ENCODE measurements at regions not wholly inside any gene's neighbourhood (a gene's known extent, or its start where the extent isn't known, plus 50 kb on each side); places are given as distances from the start of the nearest gene placed in this dataset.

- ATAC-seq = no peak
Measured at GRCh38 chr5:43840424-43841125, 237.6 kb downstream of the NNT start.

GRCh38 chr5:43839218-43839617 lies 236.2 kb downstream of the NNT start:
- no peak for TF ChIP-seq TCF4 (CRISPR knock-in tag; IDR thresholded peaks at IDR 0.05; ENCODE audit: borderline replicate concordance)
- TF ChIP-seq OSR1 (CRISPR knock-in tag; IDR thresholded peaks at IDR 0.05) = no peak
- no peak for TF ChIP-seq BACH2 (CRISPR knock-in tag; IDR thresholded peaks at IDR 0.05; ENCODE audit: borderline replicate concordance)
- TF ChIP-seq CSRNP3 (CRISPR knock-in tag; IDR thresholded peaks at IDR 0.05) = no peak
- TF ChIP-seq POU6F1 (CRISPR knock-in tag; IDR thresholded peaks at IDR 0.05; ENCODE audit: borderline replicate concordance, low read depth) = no peak
- no peak for TF ChIP-seq CREB5 (CRISPR knock-in tag; IDR thresholded peaks at IDR 0.05; ENCODE audit: low read depth)
- TF ChIP-seq ZNF8 (CRISPR knock-in tag; IDR thresholded peaks at IDR 0.05) = no peak
- no peak for TF ChIP-seq ZC3H10 (CRISPR knock-in tag; IDR thresholded peaks at IDR 0.05)
- no peak for TF ChIP-seq ZNF565 (CRISPR knock-in tag; conservative IDR thresholded peaks at IDR 0.05; ENCODE audit: low read depth)
- TF ChIP-seq GLIS3 (CRISPR knock-in tag; IDR thresholded peaks at IDR 0.05) = no peak
- TF ChIP-seq CSDC2 (CRISPR knock-in tag; IDR thresholded peaks at IDR 0.05) = no peak
- no peak for TF ChIP-seq ISL1 (CRISPR knock-in tag; IDR thresholded peaks at IDR 0.05)
- ATAC-seq = no peak

More at GRCh38 chr5:43840424-43841125, 237.6 kb downstream of the NNT start:
- TF ChIP-seq ZC3H10 (CRISPR knock-in tag; IDR thresholded peaks at IDR 0.05) (no peak), TCF4 (CRISPR knock-in tag; IDR thresholded peaks at IDR 0.05; ENCODE audit: borderline replicate concordance) (no peak), GLIS3 (CRISPR knock-in tag; IDR thresholded peaks at IDR 0.05) (no peak)

- ATAC-seq = no peak
- no peak for TF ChIP-seq ZFP30 (CRISPR knock-in tag; IDR thresholded peaks at IDR 0.05)
- no peak for TF ChIP-seq TCF4 (CRISPR knock-in tag; IDR thresholded peaks at IDR 0.05; ENCODE audit: borderline replicate concordance)
- no peak for TF ChIP-seq PPARA (CRISPR knock-in tag; IDR thresholded peaks at IDR 0.05; ENCODE audit: borderline replicate concordance)
- TF ChIP-seq ZNF565 (CRISPR knock-in tag; conservative IDR thresholded peaks at IDR 0.05; ENCODE audit: low read depth) = no peak
- TF ChIP-seq TOX (CRISPR knock-in tag; IDR thresholded peaks at IDR 0.05; ENCODE audit: borderline replicate concordance) = no peak
- TF ChIP-seq SNAI2 (CRISPR knock-in tag; IDR thresholded peaks at IDR 0.05) = no peak
- TF ChIP-seq PATZ1 (CRISPR knock-in tag; IDR thresholded peaks at IDR 0.05; ENCODE audit: borderline replicate concordance) = no peak
- no peak for TF ChIP-seq POU6F1 (CRISPR knock-in tag; IDR thresholded peaks at IDR 0.05; ENCODE audit: borderline replicate concordance, low read depth)
- no peak for TF ChIP-seq ZC3H10 (CRISPR knock-in tag; IDR thresholded peaks at IDR 0.05)
- no peak for TF ChIP-seq OSR1 (CRISPR knock-in tag; IDR thresholded peaks at IDR 0.05)
- TF ChIP-seq CSDC2 (CRISPR knock-in tag; IDR thresholded peaks at IDR 0.05) = no peak
- TF ChIP-seq ARNTL (CRISPR knock-in tag; IDR thresholded peaks at IDR 0.05; ENCODE audit: borderline replicate concordance, low read depth) = no peak
- no peak for TF ChIP-seq BACH2 (CRISPR knock-in tag; IDR thresholded peaks at IDR 0.05; ENCODE audit: borderline replicate concordance)
- no peak for TF ChIP-seq ESRRG (CRISPR knock-in tag; IDR thresholded peaks at IDR 0.05)
Measured at GRCh38 chr5:43837996-43838395, 235.0 kb downstream of the NNT start.

GRCh38 chr5:43837091-43837490 lies 234.1 kb downstream of the NNT start:
- ATAC-seq = no peak
- no peak for TF ChIP-seq BACH2 (CRISPR knock-in tag; IDR thresholded peaks at IDR 0.05; ENCODE audit: borderline replicate concordance)
- no peak for TF ChIP-seq GLIS3 (CRISPR knock-in tag; IDR thresholded peaks at IDR 0.05)
- no peak for TF ChIP-seq ESRRG (CRISPR knock-in tag; IDR thresholded peaks at IDR 0.05)
- TF ChIP-seq SNAI2 (CRISPR knock-in tag; IDR thresholded peaks at IDR 0.05) = no peak
- no peak for TF ChIP-seq PATZ1 (CRISPR knock-in tag; IDR thresholded peaks at IDR 0.05; ENCODE audit: borderline replicate concordance)
- TF ChIP-seq PPARA (CRISPR knock-in tag; IDR thresholded peaks at IDR 0.05; ENCODE audit: borderline replicate concordance) = no peak
- no peak for TF ChIP-seq POU6F1 (CRISPR knock-in tag; IDR thresholded peaks at IDR 0.05; ENCODE audit: borderline replicate concordance, low read depth)
- TF ChIP-seq CREB5 (CRISPR knock-in tag; IDR thresholded peaks at IDR 0.05; ENCODE audit: low read depth) = no peak
- TF ChIP-seq ISL1 (CRISPR knock-in tag; IDR thresholded peaks at IDR 0.05) = no peak
